ENCODE measurements at regions not wholly inside any gene's neighbourhood (a gene's known extent, or its start where the extent isn't known, plus 50 kb on each side); places are given as distances from the start of the nearest gene placed in this dataset.

DNA sequence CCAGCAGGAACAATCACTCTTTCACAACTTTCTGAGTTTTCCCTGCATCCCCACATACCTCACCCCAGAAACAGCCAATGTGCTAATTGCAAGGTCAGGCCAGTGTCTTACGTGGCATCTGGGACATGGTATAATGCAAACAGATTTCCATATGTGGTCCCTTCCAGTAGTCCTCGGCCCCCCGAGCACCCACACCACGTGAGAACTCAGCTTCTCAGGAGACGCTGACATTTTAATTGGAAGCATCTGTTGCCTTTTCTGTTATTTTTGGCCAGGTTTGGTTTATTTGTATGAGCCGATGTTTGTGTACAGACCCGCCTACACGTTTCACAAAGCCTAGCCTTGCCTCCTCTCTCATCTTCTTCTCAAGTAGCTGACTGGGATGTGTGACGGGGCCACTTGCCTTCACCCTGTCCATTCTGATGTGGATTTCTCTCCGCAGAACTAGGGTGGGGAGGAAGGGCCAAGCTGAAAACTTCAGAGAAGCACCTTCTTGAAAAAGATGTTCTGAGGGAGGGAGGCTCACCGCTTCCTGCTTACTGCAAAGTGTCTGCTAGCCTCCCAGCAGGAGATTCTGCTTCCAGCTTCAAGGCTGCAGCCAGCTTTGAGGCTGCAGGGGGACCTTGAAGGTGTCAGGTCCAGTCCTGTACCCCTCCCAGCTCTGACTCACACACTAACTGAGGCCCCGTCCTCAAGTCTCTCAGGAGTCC, 109.6 kb upstream of the SLC14A2 start:
- no peak for DNase-seq

DNA sequence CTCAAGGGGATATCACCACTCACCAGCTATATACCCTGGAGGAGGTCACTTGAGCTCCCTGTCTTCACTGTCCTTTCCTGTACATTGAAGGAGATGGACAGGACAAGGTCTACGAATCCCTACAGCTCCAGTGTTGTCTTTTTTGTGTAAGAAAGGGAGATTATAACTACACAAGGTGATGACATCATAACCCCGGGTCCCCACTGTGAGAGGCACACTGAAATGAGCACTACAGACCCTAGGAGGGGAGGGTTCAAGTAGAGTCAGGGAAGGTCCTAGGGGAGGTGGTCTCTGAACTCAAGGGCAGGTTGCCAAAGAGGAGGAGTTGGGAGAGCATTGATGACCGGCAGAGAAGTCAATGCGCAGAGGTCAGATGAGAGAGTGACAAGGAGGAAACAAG, 108.3 kb upstream of the SLC14A2 start:
- no peak for DNase-seq

DNA sequence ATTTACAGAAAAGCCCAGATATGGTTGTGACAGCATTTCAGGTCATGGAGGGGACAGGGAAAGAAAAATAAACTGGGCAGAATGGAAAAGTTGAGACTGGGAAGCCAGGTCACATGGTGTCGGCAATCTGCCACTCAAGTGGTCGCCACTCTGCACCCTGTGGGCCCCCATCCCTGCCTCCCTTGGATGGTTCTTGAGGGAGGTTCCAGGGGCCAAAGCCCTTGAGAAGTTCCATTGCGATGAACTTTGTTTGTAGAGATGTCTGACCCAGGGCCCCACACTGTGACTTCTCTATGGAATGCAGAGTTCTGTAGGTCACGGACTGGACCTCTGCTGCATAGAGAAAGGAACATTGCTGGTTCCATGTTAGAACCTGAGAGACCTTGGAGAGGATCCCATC, 105.7 kb upstream of the SLC14A2 start:
- DNase-seq: no peak

DNA sequence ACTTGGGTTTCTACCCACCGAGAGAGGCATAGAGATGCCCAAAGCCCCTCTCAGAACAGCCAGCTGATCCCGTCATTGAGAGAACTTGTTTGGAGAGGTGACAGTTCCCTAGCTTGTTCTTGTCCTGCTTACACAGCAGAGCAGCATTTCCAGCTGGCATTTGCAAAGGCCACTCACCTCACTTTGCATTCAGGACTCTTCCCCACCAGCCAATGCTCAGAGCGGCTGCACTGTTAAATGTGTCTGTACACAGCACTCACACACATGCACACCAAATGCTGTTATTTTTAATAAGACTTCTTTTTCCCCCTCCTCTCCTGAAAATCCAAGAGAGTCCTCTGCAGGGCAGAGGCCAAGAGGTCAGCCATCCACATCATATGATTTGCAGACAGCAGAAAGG, 104.6 kb upstream of the SLC14A2 start:
- DNase-seq: no peak

DNA sequence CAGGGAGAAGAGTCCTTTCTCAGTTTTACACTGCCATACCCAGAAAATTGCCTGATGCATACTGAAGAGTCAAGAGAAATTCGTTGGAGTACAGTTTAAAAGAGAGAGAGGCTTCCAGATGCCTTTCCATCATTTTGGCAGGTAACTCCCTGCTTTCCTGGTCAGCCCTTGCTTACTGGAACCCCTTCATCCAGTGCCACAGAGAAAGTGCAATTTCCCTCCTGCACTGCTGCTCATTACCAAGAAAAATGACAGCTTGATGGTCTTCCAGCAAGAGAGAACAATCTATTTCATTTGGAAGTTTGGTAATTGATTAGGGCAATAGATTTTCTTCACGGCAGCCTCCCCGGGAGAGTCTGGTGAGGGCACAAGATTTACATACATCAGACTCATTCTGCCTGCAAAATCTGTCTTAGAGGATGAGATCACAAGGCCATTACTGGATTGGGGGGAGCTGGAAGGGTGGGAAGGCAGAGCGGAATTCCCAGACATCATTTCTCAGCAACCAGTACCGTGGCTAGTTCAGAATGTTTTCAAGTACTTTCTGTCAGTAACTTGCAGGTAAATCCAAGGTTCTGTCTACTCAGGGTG, 102.8 kb upstream of the SLC14A2 start:
- DNase-seq: no peak

DNA sequence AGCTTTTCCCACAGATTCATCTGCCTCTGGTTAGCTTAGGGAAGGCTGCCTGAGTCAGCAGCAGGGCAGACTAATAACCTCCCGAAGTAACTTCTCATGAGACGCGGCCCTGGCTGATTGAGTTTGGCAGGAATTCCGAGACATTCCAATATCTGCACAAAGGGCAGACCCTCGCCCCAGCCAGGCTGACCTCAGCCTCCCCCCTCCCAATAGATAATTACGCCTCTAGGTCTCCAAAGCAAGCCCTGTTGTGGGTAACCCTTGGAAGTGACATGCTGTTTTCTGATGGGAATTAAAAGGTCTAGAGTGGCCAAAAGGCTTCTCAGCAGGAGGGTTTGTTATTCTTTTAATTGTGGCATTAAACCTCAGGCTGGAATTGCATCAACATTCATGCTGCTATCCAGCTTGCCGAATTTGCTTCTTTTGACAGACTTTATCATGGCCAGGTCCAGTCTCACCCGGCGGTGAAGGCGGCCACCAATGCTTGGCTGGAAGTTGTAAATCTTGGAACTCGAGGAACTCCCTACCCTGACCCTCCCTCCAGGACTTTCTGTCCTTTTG, 98.0 kb upstream of the SLC14A2 start:
- peak; percentile 50 for DNase-seq

DNA sequence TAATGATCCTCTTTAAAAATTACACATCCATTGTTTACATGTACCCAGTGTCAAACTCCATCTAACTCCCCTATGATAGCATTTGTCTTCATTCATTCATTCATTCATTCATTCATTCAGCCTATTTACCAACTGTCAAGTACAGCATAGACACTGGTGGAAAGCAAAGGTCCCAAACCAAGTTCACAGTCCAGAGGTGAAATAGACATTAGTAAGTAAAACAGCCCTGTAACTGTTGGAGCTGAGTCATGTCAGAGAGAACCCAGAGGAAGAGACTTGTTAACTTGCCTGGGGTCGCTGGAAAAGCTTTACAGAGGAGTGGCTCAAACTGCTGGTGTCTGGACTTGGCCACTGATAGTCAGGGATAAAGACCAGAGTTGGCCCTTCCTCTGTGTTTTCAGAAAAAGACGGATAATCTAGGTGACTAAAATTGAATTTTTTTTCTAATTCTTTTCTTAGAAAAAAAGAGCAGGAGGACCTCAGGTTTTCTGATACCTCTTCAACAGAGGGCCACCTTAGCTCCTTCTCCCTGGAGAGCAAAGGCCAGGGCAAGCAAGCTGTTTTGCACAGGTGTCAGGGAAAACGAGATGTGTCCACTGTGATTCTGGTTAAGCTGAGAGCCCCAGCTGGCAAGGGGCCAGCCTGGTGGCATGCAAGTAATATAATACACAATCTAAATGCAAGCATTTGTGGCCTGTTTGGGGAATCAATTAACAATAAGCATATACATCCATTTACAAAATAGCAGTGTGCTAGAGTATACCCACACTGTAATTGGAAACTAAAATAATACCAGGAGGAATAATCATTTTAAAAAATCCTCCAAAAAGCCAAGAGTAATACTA, 96.7 kb upstream of the SLC14A2 start:
- no peak for DNase-seq

DNA sequence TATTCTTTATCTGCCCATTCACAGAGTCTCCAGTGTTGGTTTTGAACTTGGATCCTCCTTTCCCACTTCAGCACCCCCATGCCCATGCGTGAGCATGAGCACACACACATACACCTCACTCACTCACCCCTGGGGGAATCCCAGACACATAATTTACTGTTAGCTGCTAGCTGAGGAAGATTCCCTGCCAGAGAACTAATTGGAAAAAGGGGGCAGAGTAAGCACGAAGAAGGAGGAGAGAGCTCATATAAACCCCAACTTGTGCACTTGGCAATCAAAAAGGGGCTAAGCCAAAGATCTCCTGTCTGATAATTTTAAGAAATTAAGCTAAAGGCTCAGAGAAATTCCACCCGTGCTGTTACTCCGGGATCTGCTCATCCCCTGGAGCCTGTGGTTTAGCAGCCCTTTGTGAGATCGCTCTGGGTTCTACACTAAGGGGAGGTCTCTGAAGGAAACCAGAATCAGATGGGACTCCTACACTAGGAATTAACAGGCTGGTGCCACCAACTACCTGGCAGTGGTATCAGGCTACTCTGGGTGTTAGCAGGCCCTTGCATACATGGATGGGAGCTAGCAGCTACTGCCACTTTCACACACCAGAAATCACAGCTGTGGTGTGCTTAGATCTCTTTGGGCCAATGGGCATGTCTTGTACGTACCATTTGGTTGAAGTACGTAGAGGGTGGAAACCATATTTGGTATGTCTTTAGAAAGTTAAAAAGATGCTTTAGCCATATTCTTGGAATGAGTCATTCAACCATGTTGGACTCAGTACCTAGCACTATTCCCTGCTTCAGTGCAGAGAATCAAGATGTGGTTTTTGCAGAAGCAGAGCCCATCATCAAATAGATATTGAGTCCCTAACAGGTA, 95.6 kb upstream of the SLC14A2 start:
- DNase-seq: no peak

DNA sequence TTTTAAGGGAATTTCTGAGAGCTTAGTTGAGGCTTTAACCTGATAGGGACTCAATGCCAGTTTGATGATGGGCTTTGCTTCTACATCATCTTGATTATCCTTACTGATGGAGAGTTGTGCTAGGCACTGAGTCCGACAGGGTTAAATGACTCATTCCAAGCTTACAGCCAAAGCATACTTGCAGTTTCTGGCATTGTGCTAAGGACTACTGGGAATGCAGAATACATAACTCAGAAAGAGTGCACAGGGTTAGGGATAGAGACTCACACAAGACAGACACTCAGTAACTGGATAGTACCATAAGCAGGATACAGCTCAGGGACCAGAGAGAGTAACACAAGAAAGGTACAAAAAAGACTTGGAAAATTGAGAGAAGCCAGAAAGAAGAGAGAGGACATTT, 94.1 kb upstream of the SLC14A2 start:
- no peak for DNase-seq

DNA sequence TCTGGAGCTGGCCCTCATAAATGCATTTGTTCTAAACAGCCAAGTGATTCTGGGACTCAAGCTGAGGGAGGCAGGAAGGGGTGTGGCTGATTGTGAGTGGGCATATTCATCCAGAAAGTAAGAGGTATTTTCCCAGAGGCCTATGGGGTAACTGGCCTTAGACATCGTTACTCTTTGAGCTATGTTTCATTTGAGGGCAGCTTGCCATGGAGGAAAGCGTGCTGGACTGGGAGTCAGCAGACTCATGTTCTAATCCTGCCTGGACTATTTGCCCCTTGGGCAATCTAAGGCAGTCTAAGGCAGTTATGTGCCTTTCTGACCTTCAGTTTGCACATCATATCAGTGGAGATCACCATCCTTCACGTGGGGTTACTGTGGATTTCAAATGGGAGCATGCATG, 93.5 kb upstream of the SLC14A2 start:
- DNase-seq: no peak

DNA sequence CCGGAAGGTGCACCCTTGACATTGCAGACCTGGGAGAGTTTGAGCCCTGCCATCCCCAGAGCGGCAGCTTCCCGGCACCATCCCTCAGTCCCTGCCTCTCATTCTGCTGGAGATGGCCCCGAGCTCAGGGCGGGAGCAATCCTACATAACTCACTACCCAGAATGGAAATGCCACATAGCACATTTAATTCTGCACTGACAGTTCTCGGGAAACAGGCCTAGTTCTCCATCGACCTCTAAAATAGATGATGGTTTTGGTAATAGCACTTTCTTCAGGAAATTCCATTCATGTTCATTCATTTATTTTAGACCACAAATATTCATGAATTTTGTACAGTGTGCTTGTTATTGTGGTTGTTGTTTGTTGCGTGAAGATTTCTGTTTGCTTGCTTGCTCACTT, 92.9 kb upstream of the SLC14A2 start:
- DNase-seq: no peak

DNA sequence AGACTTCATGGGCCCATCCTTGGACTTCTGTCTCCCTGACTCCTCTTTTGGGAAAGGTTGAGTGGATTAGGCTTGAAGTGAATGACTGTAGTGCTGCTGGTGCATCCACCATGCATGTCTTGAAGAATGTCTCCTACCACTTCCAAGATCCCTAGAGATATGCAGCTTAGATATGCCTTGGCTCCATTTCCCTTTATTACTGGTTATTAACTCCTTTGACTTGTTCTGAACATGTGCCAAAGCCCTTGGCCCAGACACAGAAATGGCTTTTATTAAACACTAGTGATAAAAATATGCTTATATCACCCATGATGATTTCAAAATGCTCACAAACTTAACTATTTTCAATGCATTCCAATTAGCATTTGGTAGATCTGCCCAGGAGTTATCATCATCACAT, 90.0 kb upstream of the SLC14A2 start:
- no peak for DNase-seq

DNA sequence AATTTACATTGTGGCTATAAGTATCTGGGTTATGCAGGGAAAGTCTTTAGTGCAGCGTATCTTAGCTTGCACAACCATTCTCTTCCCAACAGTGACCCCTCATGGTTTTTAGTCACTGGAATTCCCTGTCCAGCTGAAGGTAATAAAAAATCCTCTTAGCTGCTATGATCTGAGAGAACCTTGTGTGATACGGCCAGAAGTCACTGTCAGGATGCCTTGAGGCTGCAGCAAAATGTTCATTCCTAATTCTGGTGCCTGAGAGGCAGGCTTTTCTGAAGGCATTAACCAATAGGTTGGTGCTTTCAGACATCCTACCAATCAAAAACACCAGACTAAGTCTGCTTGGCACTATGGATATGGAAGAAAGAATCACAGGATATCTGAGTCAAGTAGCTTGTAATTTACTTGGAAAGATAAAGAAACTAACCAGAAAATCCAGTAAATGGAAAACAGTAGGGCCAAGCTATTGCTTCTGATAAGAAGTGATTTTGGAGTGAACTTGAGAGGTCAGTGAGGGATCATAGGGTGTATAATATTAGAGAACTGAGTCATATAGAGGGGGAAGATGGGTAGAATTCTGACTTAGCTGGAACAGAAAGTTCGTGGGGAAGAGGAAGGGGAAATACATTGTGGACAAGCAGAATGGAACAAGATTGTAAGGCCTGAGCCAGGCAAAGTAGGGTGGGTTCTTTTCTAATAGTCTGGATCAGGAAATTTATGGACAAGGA, 89.0 kb upstream of the SLC14A2 start:
- DNase-seq: no peak

DNA sequence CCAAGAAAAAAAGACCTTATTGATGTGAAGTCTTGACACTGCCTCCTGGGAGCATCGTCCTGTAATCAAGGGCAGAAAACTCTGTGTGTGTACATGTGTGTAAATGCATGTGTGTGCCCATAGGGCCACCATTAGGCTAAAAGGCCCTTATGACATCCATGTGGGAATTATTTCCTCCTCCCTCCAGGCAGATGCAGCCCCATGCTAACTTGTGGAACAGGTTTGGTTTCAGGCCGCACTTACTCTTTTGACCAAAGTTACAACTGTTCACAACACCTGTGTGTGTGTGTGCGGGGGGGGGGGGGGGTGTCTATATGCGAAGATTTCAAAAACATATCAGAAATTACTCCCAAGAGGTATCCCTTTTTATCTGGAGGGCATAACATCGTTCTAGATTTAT, 87.4 kb upstream of the SLC14A2 start:
- no peak for DNase-seq

DNA sequence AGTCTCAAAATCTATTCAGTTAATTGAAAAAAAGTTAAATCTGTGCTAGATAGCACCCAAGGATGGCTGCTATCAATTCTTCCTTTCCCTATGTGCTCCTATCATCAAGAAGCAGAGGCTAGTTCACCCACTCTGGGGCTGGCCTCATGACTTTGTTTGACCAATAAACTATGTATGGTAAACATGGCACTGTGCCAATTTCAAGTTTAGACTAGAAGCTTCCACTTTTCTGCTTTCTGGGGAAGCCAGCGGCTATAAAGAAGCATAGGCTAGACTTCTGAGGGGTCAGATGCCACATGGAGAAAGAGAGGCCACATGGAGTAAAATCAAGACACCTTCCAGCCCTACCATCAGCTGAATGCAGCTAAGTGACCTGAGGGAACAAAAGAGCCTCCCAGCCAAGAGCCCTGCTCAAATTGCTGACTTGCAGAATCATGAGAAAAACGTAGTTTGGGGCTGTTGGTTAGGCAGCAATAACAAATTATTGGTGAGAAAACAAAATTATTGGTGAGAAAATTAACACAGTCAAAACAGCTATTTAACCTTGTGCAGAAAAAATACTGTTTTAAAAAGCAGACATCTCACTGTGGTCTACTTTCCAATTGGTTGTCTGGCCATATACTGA, 86.5 kb upstream of the SLC14A2 start:
- no peak for DNase-seq

DNA sequence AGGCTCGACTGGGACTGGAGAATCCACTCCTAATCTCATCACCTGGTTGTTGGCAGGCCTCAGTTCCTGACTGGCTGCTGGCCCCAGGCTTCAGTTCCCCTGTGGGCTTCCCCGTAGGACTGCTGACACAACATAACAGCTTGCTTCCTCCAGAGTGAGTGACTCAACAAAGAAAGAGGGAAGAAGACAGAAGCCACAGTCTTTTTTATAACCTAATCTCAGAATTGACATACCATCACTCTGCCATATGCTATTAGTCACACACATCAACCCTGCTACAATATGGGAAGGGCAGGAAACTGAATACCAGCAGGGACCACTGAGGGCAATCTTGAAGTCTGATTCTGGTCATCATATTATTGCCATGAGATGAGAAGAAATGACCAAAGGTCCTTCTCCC, 76.8 kb upstream of the SLC14A2 start:
- DNase-seq: no peak

DNA sequence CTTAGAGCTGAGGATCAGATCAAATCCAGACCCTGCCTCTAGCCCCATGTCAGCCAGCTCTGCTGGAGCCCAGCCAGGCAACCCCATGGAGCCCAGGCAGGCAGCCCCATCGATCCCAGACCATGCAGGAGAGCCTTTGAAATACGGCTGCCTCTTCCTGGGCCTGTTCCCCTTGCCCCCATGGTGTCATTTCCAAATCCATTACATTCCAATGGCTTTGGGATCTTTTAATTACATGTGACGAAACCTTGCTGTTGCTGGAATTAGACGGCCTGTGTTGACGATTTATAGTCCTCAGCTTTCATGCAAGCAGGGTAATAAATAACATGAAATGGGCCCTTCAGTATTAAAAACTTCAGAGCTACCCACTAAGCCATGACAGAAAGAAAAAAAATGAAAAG, 75.8 kb upstream of the SLC14A2 start:
- no peak for DNase-seq

DNA sequence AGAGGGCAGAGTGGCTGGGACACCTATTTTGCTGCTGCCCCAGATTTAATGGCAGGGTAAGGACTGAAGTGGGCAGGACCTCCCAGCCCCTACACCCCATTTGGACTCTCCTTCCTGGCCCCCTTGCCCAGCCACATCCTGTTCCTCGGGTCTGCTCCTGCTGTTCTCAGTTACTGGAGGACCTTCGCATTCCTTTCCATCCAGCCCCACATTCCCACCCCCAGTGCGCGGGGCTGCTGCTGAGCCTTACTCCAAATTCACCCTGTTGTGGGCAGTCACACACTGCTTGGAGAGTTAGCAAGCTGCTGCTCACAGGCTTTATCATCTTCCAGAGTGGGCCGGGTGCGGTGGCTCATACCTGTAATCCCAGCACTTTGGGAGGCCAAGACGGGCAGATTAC, 75.2 kb upstream of the SLC14A2 start:
- DNase-seq: peak; percentile 42

DNA sequence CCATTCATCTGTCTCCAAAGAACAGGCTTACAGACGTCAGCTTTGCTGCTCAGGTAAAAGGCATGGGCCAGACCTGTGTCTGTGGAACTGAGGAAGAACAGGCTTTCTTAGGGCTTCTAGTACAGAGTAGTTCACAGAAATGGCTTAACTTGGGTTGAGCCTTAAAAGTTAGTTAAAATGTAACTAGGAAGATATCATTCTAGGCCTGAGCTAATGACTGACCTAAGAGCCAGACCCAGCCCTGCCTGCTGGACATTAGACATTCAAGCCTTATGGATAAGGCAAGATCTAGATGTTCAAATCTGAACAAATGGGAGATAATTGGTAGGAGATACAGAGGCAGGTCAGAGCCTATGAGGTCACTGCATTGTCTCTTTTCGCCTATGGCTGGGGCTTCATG, 73.9 kb upstream of the SLC14A2 start:
- DNase-seq: peak; percentile 2

DNA sequence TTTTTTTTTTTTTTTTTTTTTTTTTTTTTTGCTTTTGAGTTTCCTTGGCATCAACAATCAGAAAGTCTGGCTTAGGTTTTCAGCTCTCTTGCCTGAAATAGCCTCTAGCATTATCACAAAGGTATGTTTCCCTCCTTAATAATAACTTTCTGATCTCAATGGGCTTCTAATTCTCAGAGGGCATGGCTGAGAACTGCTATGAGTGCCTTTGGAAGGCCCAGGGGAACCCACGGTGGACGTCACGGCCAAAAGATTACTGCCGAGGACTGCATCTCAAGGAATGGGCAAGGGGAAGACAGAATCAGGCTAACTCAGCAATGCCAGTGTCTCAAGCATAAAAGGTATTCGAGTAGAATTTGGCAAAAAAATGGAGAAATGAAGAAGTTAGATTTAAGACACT, 73.2 kb upstream of the SLC14A2 start:
- DNase-seq: no peak

DNA sequence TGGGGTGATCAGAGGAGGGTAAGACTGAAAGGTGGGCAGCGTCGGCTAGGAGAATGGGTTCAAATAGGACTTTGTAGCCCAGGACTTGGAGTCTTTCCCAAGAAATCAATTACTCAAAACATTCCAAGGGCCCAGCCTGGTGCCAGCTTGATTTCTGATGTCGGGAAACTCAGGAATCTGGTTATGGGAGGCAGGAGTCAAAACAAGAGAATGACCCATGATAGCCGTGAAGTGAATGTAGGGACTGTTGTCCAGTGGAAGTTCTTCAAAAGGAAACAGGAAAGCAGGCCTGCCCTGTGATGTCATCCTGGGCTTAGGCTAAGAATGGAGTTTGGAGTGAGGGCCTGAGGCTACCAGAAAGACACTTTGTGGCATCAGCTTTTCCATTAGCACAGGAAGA, 67.4 kb upstream of the SLC14A2 start:
- no peak for DNase-seq

DNA sequence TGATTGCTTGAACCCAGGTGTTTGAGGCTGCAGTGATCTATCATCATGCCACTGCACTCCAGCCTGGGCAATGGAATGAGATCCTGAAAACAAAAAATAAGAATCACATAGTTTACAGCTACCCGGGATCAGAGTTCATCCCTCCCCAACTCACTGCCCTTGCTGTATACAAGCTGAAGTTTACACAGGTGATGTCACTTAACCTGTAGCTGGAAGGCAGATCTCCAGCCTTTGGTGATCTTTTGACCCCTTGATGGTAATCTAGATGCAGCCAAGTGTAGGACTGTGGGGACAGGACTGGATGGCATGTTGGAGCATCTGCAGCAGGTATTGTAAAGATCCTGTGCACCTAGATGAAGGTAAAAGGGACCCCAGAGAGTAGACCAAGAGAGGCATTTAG, 66.7 kb upstream of the SLC14A2 start:
- DNase-seq: no peak

Measured in right forelimb (tissue), 1 donor.